OCI-LY7 (cell line): ENCODE measurements at regions not wholly inside any gene's neighbourhood (a gene's known extent, or its start where the extent isn't known, plus 50 kb on each side); places are given as distances from the start of the nearest gene placed in this dataset.

Experiments
- CTCF ChIP-seq: fragments of 200-600 bp; sonication (generic); conservative IDR thresholded peaks from 2 replicates; pipeline ENCODE4 v1.5.1; 2014; ENCODE audit warnings: mild to moderate bottlenecking, antibody characterized with exemption, low read length, moderate library complexity, mixed read lengths
- EZH2phosphoT487 ChIP-seq: fragments of 200-600 bp; sonication (generic); IDR thresholded peaks from 2 replicates; pipeline ENCODE4 v1.6.1; 2018; ENCODE audit warnings: low read depth, borderline replicate concordance, mild to moderate bottlenecking, mixed run types, antibody characterized with exemption, low read length, moderate library complexity, mixed read lengths

GRCh38 chr12:116392061-116392460 is 114.6 kb upstream of the MED13L start:
- TF ChIP-seq CTCF (no peak), EZH2phosphoT487 (no peak)
